ENCODE measurements at regions not wholly inside any gene's neighbourhood (a gene's known extent, or its start where the extent isn't known, plus 50 kb on each side); places are given as distances from the start of the nearest gene placed in this dataset.

DNA sequence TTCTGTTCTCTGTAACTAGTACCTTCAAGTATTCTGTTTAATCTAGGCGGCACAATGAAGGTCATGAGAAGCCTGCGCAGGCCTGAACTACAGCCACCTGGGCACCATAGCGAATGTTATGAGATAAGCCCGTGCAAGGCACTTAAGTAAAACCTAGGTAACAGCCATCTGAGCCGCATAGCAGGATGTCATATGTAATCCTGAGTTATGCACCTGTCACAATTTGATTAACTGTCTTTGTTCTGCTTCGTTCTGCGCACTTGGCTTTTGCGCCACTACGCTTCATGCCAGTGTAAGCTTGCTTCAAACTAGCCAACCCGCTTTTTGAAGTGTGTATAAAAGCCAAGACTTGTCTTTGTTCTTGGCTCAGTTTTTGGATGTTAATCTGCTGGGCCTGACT lies 449.8 kb downstream of the KCNJ18 start (continued):
- TF ChIP-seq, protein P1, sequence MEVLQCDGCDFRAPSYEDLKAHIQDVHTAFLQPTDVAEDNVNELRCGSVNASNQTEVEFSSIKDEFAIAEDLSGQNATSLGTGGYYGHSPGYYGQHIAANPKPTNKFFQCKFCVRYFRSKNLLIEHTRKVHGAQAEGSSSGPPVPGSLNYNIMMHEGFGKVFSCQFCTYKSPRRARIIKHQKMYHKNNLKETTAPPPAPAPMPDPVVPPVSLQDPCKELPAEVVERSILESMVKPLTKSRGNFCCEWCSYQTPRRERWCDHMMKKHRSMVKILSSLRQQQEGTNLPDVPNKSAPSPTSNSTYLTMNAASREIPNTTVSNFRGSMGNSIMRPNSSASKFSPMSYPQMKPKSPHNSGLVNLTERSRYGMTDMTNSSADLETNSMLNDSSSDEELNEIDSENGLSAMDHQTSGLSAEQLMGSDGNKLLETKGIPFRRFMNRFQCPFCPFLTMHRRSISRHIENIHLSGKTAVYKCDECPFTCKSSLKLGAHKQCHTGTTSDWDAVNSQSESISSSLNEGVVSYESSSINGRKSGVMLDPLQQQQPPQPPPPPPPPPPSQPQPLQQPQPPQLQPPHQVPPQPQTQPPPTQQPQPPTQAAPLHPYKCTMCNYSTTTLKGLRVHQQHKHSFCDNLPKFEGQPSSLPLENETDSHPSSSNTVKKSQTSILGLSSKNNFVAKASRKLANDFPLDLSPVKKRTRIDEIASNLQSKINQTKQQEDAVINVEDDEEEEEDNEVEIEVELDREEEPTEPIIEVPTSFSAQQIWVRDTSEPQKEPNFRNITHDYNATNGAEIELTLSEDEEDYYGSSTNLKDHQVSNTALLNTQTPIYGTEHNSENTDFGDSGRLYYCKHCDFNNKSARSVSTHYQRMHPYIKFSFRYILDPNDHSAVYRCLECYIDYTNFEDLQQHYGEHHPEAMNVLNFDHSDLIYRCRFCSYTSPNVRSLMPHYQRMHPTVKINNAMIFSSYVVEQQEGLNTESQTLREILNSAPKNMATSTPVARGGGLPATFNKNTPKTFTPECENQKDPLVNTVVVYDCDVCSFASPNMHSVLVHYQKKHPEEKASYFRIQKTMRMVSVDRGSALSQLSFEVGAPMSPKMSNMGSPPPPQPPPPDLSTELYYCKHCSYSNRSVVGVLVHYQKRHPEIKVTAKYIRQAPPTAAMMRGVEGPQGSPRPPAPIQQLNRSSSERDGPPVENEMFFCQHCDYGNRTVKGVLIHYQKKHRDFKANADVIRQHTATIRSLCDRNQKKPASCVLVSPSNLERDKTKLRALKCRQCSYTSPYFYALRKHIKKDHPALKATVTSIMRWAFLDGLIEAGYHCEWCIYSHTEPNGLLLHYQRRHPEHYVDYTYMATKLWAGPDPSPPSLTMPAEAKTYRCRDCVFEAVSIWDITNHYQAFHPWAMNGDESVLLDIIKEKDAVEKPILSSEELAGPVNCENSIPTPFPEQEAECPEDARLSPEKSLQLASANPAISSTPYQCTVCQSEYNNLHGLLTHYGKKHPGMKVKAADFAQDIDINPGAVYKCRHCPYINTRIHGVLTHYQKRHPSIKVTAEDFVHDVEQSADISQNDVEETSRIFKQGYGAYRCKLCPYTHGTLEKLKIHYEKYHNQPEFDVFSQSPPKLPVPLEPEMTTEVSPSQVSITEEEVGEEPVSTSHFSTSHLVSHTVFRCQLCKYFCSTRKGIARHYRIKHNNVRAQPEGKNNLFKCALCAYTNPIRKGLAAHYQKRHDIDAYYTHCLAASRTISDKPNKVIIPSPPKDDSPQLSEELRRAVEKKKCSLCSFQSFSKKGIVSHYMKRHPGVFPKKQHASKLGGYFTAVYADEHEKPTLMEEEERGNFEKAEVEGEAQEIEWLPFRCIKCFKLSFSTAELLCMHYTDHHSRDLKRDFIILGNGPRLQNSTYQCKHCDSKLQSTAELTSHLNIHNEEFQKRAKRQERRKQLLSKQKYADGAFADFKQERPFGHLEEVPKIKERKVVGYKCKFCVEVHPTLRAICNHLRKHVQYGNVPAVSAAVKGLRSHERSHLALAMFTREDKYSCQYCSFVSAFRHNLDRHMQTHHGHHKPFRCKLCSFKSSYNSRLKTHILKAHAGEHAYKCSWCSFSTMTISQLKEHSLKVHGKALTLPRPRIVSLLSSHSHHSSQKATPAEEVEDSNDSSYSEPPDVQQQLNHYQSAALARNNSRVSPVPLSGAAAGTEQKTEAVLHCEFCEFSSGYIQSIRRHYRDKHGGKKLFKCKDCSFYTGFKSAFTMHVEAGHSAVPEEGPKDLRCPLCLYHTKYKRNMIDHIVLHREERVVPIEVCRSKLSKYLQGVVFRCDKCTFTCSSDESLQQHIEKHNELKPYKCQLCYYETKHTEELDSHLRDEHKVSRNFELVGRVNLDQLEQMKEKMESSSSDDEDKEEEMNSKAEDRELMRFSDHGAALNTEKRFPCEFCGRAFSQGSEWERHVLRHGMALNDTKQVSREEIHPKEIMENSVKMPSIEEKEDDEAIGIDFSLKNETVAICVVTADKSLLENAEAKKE (CRISPR knock-in tag; IDR thresholded peaks at IDR 0.05): no peak
- TF ChIP-seq ETS1 (IDR thresholded peaks at IDR 0.05) (no peak), CTCF (conservative IDR thresholded peaks at IDR 0.05; ENCODE audit: low read depth in 2 of 2) (no peak), NANOG (IDR thresholded peaks at IDR 0.05; ENCODE audit: borderline replicate concordance) (no peak), JUNB (IDR thresholded peaks at IDR 0.05; ENCODE audit: unreplicated experiment) (no peak), POLR2AphosphoS5 (IDR thresholded peaks at IDR 0.05; ENCODE audit: low read depth) (no peak), EZH2phosphoT487 (IDR thresholded peaks at IDR 0.05; ENCODE audit: unreplicated experiment) (no peak), CREB1 (CRISPR knock-in tag; IDR thresholded peaks at IDR 0.05; ENCODE audit: low read depth) (no peak), STAT1 (IDR thresholded peaks at IDR 0.05; ENCODE audit: unreplicated experiment) (no peak)
